ENCODE measurements at regions not wholly inside any gene's neighbourhood (a gene's known extent, or its start where the extent isn't known, plus 50 kb on each side); places are given as distances from the start of the nearest gene placed in this dataset.
"Not testable (repeated sequence)": the region's sequence is repeated elsewhere in the genome, so short reads cannot be mapped to it uniquely, and the experiment has no call there.

- TF ChIP-seq CTCF (IDR thresholded peaks at IDR 0.05) = no peak
- Histone ChIP-seq H3K4me1 (no peaks in the 10 kb centered on the region), H3K36me3 (no peaks in the 10 kb centered on the region), H3K27me3 (no peaks in the 10 kb centered on the region), H3K9me3 (no peaks in the 10 kb centered on the region), H3K4me3 (no peak overlapping the region), H3K27ac (no peak overlapping the region)
- intact Hi-C loops (cut with DNase I) = no loop called here
- ATAC-seq (no peak), DNase-seq (no peak)
Measured at GRCh38 chr11:127965939-127966668, 621.3 kb downstream of the ETS1 start.

GRCh38 chr11:127962416-127962815 is 624.9 kb downstream of the ETS1 start:
- no peak for TF ChIP-seq CTCF (IDR thresholded peaks at IDR 0.05)
- Histone ChIP-seq H3K4me3 (no peak overlapping the region), H3K36me3 (no peaks in the 10 kb centered on the region), H3K27me3 (no peaks in the 10 kb centered on the region), H3K4me1 (no peaks in the 10 kb centered on the region), H3K9me3 (no peaks in the 10 kb centered on the region), H3K27ac (no peak overlapping the region)
- DNase-seq (no peak), ATAC-seq (no peak)
- intact Hi-C loops (cut with DNase I) = no loop called here

- ATAC-seq (no peak), DNase-seq (no peak)
- no peak overlapping the region for H3K4me3 ChIP-seq
- H3K36me3 ChIP-seq = no peaks in the 10 kb centered on the region
- TF ChIP-seq CTCF (IDR thresholded peaks at IDR 0.05) = no peak
- intact Hi-C loops (cut with DNase I) = no loop called here
- no peak overlapping the region for H3K27ac ChIP-seq
- H3K27me3 ChIP-seq = no peaks in the 10 kb centered on the region
- H3K4me1 ChIP-seq = no peaks in the 10 kb centered on the region
- no peaks in the 10 kb centered on the region for H3K9me3 ChIP-seq
Measured at GRCh38 chr11:127950162-127950561, 637.2 kb downstream of the ETS1 start.

- no peak overlapping the region for H3K27ac ChIP-seq
- no peak for ATAC-seq
Measured at GRCh38 chr11:127943763-127944162, 643.6 kb downstream of the ETS1 start.

GRCh38 chr11:127943152-127943551 is 644.2 kb downstream of the ETS1 start:
- no peak for ATAC-seq
- Histone ChIP-seq H3K4me3 (no peak overlapping the region), H3K9me3 (no peaks in the 10 kb centered on the region), H3K4me1 (no peaks in the 10 kb centered on the region), H3K36me3 (no peaks in the 10 kb centered on the region), H3K27me3 (no peaks in the 10 kb centered on the region), H3K27ac (no peak overlapping the region)
- TF ChIP-seq CTCF (IDR thresholded peaks at IDR 0.05) = no peak
- intact Hi-C loops (cut with DNase I) = no loop called here
- DNase-seq = no peak

More at GRCh38 chr11:127943763-127944162, 643.6 kb downstream of the ETS1 start:
- H3K4me1 ChIP-seq = no peaks in the 10 kb centered on the region
- no peak for DNase-seq
- H3K4me3 ChIP-seq = no peak overlapping the region
- intact Hi-C loops (cut with DNase I) = no loop called here
- no peaks in the 10 kb centered on the region for H3K36me3 ChIP-seq
- no peaks in the 10 kb centered on the region for H3K9me3 ChIP-seq
- no peak for TF ChIP-seq CTCF (IDR thresholded peaks at IDR 0.05)
- H3K27me3 ChIP-seq = no peaks in the 10 kb centered on the region

- H3K27me3 ChIP-seq; H3K9me3 ChIP-seq; H3K4me1 ChIP-seq; DNase-seq; H3K27ac ChIP-seq; ATAC-seq; H3K4me3 ChIP-seq; H3K36me3 ChIP-seq; intact Hi-C loops (cut with DNase I): not testable (repeated sequence)
Measured at GRCh38 chr11:127941554-127941953, 645.8 kb downstream of the ETS1 start.
